Activated T-cell treated with anti-CD3 and anti-CD28 coated beads, Interleukin-2, amount 50 U/mL, for 1 hour (primary cell): ENCODE measurements at regions not wholly inside any gene's neighbourhood (a gene's known extent, or its start where the extent isn't known, plus 50 kb on each side); places are given as distances from the start of the nearest gene placed in this dataset.

Experiments used
- DNase-seq: peaks from one replicate; pipeline ENCODE4 v3.0.0-alpha.2; 2020

- DNase-seq: no peak
Measured at GRCh38 chr17:72534265-72534664, 413.4 kb downstream of the SOX9 start.

- no peak for DNase-seq
Measured at GRCh38 chr17:72534776-72535175, 414.0 kb downstream of the SOX9 start.

- DNase-seq: no peak
Measured at GRCh38 chr17:72535346-72535745, 414.5 kb downstream of the SOX9 start.

DNA sequence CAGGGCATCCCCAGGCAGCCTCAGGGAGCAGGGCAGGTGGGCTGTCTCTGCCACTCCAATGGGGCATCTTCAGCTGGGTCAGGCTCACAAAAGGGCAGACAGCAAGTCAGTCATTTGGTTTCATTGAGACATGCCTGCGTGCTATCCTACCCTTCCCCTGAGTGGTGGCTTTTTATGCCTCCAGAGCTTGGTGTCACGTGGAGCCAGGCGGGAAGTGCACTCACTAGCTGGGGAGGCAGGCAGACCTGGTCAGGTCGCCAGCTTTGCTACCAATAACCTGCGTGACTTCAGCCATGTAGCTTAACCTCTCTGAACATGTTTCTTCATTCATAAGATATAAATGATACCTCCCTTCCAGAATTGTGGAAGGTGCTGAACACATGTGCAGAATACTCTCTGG is 415.0 kb downstream of the SOX9 start:
- no peak for DNase-seq

DNA sequence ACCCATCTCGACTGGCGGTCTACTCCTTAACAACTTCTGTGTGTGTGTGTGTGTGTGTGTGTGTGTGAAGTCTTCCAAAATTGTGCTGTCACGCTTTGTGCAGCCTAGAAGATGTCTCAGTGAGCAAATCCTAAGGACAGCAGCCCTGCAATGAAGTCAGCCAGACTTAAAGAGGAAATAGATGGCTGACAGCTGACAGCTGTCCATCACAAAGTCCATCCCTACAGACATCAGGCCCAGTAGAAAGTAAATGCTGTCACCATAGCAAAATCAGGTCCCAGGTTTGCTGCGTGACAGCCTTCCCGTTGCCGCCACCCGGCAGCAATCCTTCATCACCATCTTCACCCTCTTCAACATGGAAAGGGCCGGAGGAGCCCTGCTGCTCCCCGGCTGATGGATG is 416.0 kb downstream of the SOX9 start:
- no peak for DNase-seq

DNA sequence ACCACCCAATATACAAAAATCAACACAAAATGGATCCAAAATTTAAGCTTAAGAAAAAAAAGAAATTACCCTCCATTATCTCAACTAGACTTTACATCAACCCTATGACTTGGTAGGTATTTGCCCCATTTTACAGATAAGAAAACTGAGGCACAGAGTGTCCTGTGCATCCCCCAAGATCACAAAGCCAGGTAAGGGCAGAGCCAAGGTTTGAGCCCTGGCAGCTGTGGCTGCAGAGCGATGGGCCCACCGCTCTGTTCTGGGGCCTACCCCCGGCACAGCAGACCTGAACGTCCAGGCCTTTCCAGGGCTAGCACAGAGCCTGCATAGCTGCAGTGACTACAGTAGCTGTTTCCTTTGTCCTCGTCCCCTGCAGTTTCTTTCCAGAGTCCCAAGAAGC is 417.6 kb downstream of the SOX9 start:
- DNase-seq: no peak

DNA sequence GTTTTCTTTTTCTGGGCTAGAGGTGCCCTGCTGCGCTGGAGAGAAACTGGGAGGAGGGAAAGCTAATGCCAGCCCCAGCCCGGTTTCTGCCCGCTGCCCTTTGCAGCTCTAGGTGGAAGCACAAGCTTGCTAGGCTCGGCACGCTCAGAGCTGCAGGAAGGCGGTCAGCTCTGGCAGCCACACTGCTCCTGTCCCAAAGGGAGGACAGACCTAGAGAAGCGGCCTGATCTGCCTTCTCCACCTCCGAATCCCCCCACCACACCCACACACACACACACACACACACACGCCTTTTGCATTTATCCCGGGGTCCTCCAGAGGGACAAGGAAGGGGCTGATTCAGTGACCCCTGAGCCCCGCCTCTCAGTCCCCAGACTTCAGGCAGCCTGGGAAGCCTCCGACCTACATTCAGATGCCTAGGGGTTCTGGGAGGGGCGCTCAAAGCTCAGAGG is 418.1 kb downstream of the SOX9 start:
- DNase-seq: no peak

- peak; percentile 67 for DNase-seq
Measured at GRCh38 chr17:72539981-72540897, 419.4 kb downstream of the SOX9 start.

DNA sequence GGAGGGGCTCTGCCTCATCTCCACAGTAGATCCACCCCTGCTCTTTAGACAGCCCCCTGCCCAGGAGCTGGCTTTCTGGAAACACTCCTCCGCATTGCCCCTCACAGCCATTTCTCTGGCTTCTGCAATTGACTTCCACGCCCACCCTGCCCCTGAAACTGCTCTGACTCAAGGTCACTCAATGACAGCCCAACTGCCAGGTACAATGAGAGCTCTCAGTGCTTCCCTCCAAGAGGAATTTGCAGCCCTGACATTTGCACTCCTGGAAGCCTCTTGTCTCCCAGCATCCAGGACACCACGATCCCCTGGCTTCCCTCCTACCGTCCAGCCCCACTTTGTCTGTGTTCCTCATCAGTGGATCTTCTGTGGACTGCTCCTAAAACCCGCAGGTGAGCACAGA is 421.5 kb downstream of the SOX9 start:
- no peak for DNase-seq

DNA sequence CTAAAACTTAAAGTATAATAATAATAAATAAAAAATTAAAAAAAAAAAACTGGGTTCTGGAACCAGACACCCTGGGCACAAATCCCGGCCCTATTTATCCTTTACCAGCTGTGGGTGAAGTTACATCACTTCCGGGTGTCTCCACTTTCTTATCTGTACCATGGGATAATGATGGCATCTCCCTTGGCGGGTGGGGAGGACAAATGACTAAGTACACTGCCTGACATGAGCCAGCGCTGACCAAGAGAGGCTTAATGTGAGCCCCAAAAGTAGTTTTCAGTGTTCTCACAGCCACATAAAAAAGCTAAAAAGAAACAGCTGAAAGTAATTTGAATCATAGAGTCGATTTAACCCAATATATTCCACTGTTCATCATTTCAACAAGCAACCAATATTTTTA is 424.9 kb downstream of the SOX9 start:
- no peak for DNase-seq

DNA sequence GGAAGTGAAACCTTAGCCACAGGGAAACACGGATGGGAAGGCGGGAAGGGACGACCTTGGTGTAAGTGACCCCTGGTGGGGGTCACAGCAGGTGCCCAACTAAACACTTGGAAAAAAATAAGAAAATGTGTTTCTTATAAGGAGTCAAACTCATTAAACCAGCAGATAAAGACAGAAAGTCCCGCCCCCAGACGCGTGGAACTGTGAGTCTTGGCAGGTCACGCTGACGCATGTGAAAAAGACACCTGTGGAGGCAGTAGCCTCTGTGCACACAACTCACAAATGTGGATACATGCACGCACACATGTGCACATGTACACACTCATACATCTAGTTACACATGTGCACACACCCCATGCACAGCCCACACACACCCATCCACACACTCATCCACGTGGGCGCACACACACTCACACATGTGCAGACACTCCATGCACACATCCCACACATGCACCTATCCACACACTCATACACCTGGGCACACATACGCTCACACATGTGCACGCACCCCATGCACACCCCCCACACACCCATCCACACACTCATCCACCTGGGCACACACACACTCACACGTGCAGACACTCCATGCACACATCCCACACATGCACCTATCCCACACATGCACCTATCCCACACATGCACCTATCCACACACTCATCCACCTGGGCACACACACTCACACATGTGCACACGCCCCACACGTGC is 432.4 kb downstream of the SOX9 start:
- no peak for DNase-seq

GRCh38 chr17:72554508-72554907 is 433.7 kb downstream of the SOX9 start:
- no peak for DNase-seq

GRCh38 chr17:72555052-72555451 is 434.2 kb downstream of the SOX9 start:
- no peak for DNase-seq

DNA sequence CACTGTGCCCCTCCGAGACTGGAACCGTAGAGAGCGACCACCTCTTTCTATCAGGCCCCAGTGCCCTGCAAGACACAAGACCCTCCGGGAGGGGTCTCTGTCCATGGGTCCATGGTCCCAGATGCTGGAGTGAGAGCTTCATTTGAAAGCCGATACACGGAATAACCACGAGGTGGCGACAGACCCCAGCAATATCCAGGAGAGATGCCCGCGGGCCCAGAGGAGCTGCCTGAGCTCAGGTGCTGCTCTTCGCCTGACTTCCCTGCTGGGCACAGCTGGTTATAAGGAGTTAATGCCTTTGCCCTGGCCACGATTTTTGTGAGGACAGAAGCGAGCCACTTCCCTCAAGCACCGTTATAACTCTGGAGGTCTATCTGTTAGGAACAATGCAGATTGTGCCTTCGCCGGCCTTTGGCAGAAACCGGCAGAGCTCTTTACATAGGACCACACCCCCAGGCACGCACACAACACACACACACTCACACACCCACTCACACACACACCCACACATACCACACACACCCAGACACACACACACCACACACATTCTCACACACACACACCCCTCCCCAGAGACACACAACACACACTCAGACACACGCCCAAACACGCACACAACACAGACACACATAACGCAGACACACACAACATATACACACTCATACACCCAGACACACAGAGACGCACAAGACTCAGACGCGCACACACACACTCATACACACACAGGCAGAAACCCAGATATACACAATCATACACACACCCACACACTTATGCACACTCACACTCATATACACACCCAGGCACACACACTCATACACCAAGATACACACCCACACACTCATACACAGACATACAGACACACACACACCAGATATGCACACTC is 436.4 kb downstream of the SOX9 start:
- peak; percentile 51 for DNase-seq

GRCh38 chr17:72558971-72559476 is 438.2 kb downstream of the SOX9 start:
- DNase-seq: no peak

- peak; percentile 34 for DNase-seq
Measured at GRCh38 chr17:72560303-72561247, 439.8 kb downstream of the SOX9 start.

GRCh38 chr17:72561266-72561665 is 440.4 kb downstream of the SOX9 start:
- no peak for DNase-seq

DNA sequence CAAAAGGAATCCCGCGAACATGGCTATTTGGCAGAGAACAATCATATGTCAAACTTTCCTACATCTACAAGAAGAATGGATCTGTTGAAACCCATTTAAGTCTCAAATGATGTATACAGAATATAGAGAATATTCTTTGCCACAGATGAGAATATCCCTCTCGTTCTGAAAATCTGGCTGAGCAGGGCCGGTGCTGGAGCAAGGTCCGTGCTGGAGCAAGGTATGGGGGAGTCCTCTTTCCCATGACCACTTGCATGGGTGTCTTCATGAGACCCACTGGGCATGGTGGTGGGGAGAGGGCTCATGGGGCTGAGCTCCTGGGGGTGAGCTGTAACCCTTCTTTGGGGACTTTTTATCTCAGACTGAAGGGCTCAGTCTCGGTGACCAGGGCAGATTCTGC is 440.9 kb downstream of the SOX9 start:
- DNase-seq: no peak

- no peak for DNase-seq
Measured at GRCh38 chr17:72562615-72563188, 441.9 kb downstream of the SOX9 start.

DNA sequence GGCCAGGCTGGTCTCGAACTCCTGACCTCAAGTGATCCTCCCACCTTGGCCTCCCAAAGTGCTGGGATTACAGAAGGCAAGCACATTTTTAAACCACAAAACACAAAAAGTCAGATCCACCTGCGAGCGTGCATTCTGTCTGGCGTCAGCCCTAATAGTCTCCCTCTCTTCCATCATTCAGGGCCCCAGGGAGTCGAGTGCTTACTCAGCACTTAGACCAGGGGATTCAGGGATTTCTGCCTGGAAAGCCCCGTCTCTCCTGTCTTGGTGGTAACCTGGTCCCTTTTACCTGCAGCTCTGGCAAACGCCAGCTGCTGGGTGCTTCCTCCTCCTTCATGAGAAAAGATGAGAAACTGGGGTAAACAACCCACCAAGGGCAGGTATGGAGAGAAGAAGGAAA is 443.1 kb downstream of the SOX9 start:
- no peak for DNase-seq

DNA sequence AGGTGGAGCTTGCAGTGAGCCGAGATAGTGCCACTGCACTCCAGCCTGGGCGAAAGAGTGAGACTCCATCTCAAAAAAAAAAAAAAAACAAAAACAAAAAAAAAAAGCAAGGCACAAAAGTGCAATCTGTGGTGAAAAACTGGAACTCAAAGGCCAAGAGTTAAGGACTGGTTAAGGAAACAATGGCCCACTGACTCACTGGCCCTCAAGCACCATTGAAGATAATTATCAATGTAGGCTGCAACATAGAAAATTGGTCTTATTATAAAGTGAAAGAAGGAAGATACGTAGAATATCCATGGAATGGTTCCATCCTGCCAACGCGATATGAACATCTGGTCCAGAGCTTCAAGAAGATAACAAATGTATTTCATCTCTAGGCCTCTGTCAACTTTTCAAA is 444.2 kb downstream of the SOX9 start:
- DNase-seq: no peak
